NCI-H1417 (cell line): ENCODE measurements at regions not wholly inside any gene's neighbourhood (a gene's known extent, or its start where the extent isn't known, plus 50 kb on each side); places are given as distances from the start of the nearest gene placed in this dataset.

ENCODE experiments used
- DNase-seq, 3 experiments: peaks; one replicate each; lab custom pipeline; 2025; lab: John Stamatoyannopoulos, UW

GRCh38 chr7:136174477-136175125 is 197.4 kb upstream of the MTPN start:
- DNase-seq = no peak

- no peak for DNase-seq
Measured at GRCh38 chr7:136173874-136174273, 196.7 kb upstream of the MTPN start.

DNA sequence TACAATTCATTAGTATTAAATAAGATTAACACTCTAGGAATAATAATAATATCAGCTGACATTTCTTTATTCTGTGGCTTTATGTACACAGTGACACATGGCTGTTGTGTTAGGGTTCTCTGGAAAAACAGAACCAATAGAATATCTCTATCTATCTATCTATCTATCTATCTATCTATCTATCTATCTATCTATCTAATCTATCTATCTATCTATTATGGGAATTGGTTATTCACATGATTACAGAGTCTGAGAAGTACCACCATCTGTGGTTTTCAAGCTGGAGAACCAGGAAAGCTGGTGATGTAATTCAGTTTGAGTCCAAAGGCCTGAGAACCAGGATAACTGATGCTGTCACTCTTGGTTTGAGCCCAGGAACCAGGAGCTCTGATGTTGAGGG is 194.1 kb upstream of the MTPN start:
- DNase-seq = no peak

- no peak for DNase-seq
Measured at GRCh38 chr7:136168821-136169220, 191.7 kb upstream of the MTPN start.

- no peak for DNase-seq
Measured at GRCh38 chr7:136167991-136168390, 190.8 kb upstream of the MTPN start.

DNA sequence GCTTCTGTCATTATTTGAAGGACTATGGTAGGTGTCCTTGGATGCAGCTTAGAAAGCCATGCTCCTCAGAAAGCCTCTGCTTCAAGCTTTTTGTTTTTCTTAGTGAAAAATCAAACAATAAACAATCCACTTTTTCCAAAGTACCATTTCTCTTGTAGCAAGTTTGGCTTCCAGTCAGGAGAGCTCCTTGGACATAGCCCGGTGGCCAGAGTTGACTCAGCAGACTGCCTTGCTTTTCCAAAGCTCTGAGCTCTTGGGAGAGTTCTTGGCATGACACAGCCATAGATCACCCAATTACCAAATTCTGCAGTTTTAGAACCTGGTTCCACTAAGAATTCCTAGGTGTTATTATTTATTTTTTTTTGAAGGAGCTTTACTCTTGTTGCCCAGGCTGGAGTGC is 189.4 kb upstream of the MTPN start:
- no peak for DNase-seq

DNA sequence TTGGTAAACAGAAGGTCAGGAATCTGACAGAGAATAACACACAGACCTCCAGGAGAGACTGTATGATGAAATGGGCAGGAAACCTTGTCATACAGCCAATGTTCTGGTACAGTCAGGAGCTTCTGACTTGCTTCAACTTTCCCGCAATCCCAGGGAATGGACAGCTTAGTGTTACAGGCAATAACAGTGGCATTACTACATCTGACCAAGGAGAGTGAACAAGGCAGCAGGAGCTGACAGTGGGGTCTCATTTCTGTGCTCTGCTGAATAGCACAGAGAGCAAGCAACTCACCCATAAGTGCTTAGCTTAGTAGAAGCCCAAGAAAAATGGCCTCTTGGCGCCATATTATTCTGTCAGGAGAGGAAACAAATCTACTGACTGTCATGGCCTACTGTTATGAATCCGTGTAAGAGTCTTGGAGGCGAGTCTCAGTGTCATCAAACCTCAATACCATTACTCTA is 186.2 kb upstream of the MTPN start:
- no peak for DNase-seq

- peak in 1 of 3 experiments; percentile 25 for DNase-seq
Measured at GRCh38 chr7:136150311-136150710, 173.2 kb upstream of the MTPN start.

- no peak for DNase-seq
Measured at GRCh38 chr7:136148920-136149319, 171.8 kb upstream of the MTPN start.

GRCh38 chr7:136146925-136147324 is 169.8 kb upstream of the MTPN start:
- DNase-seq = no peak

DNA sequence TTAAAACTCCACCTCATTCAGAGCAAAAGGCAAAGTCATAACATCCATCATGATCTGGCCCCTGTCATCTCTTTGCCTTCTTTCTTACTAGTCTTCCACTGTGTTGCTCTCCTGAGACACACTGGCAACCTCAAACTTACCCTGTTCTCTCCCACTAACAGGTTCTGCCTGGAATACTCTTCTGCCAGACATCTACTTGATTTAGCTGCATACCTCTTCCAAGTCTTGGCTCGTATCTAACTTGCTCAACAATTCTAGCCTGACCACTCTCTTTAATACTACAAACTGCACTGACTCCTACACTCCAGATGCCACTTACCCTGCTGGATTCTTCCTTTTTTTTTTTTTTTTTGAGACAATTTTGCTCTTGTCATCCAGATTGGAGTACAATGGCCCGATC is 167.0 kb upstream of the MTPN start:
- DNase-seq = no peak

GRCh38 chr7:136143271-136143670 is 166.1 kb upstream of the MTPN start:
- no peak for DNase-seq

DNA sequence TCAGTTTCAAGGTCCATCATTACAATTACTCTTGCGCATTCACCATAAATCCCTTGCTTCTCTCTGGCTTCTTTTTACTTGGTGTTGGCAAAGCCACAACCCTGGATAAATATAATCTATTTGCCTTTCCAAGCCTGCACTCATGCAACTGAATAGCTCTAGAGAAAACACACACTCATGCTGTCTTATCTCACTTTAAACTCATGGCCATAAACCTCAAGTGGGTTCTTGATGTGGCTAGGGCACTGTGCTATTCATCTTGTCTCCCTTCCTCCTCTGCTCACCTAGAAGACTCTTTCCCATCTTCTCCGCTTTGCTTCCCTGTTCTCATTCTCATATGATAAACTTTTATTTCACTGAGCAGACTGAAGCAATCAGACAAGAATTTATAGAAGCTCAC is 165.4 kb upstream of the MTPN start:
- peak in 1 of 3 experiments; percentile 88 for DNase-seq

- DNase-seq = no peak
Measured at GRCh38 chr7:136140469-136140868, 163.3 kb upstream of the MTPN start.

DNA sequence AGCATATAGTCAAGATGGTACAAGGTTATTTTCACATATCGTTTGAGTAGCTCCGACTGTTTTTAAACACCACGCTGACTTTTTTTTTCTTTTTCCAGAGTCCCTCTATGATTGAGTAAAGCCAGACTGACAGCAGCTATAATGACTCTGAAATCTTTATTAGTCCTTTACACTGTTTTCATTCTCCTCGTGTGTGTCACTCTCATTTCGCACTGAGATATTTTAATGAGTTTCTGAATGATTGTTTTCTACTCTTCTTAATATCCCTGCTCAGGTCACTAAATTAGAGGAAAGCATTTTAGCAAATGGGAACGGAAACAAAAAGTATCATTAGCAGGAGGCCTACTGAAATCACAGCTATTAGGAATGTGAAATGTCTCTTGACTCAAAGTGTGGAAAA is 162.3 kb upstream of the MTPN start:
- peak in 1 of 3 experiments; percentile 38 for DNase-seq

GRCh38 chr7:136138991-136139390 is 161.8 kb upstream of the MTPN start:
- DNase-seq = peak in 1 of 3 experiments; percentile 16

DNA sequence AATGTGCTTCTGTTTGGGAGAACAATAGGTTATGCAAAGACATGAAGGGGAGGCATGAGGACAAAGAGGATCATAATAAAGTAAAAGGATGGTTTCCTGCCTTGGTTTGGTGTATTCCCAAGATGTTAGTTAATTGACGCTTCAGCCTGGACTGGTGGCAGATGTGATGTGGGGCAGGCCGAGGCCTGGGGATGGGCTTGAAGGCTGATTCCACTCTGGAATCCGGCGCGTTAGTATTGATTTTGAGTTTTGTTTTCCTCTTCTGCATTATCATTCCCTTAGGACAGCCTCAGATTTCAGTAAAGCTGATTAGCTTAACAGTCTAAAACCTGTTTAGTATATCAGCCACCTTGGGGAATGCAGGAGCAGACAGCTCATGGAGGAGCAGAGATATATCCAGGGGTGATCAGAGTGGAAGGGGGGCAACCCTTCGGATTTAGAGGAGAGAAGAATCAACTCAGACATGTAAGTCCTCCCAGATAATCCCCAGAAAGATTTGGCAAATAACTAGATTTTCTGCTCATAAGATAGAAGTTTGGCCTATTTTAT is 159.8 kb upstream of the MTPN start:
- DNase-seq = no peak

DNA sequence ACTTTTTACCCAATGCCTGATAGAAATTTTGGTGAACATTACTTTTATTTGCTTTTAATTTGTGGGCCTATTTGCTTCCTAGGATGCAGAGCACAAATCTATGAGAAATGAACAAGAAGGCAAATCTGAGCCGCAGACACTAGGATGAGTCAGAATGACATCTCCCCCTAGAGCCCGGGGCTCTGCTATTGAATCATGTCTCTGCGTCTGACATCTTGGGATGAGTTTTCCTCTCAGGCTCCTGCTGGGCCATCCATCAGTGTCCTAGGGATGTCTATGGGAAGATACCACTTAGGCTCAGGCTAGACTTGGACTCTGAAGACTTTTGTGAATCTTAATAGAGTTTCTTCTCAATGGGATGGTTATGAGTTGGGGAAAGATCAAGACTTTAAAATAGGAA is 157.3 kb upstream of the MTPN start:
- no peak for DNase-seq

- no peak for DNase-seq
Measured at GRCh38 chr7:136133551-136133950, 156.4 kb upstream of the MTPN start.

DNA sequence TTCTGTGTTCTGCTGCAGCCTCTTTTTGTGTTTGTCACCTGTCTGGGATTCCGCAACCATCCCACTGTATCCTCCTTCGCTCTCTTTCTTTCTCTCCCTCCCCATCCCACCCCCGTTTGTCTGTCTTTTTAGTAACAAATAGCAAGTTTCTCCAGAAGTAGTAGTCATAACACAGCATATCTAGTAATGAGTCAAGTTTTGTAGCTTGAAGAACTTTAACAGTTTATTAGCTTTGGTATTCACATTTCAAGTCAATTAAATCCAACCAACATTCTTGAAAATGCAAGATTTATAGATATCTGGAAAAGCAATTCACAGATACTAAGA is 154.1 kb upstream of the MTPN start:
- DNase-seq = no peak

DNA sequence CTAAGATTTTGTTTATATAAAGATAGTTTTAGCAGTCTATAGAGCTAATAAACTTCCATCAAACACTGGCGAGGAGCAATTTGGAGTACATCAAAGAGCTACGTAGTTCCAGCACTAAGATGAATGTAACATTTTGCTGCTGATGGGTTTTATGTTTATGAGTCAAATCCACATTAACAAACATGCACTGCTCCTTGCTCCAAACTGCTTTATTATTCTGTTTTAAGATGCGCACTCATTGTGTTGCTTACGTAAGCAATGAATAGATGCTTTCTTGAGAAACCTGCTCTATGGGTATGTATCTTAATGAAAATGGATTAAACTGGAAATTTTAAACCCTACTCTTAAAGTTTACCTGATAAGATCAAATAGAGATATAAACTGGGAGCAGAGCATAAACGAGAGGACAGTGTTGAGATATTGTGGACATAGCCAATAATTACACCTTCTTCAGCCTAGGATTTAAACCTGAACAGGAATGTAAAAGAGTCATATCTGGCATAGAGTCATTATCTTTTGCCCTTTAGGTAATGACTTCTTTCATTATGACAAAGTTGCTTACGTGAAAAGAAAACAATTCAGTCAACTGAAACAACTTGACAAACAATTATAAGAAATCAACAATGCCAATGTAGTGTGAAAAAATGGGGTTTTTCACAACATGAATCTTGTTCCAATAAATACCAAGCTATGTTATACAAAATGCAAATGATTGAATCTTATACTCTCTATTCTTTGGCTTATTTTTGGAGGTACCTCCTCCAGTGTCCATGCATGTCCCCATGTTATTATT is 153.5 kb upstream of the MTPN start:
- DNase-seq = no peak

GRCh38 chr7:136128050-136128449 is 150.9 kb upstream of the MTPN start:
- no peak for DNase-seq

DNA sequence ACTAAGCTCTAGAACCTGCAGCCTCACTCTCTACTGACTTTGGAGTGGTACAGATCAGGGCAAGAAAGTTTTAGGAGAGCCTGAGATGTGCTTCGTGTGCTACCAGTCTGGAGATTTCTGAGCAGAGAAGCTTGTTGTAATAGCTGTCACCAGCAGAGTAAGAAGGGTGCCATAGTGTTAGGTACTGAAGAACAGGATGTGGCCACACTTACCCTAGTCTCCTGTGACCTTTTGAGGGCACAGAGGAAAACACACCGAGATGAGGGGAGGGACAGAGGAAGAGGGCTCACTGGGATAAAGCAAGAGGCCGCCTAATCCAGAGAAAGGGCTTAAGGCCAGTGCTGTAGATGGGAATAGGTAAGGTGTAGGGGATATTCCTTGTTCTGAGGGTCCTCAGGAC is 146.2 kb upstream of the MTPN start:
- DNase-seq = no peak
